GM12873 (cell line): ENCODE measurements at regions not wholly inside any gene's neighbourhood (a gene's known extent, or its start where the extent isn't known, plus 50 kb on each side); places are given as distances from the start of the nearest gene placed in this dataset.

Experiments
- CTCF ChIP-seq: IDR thresholded peaks from 2 replicates; pipeline ENCODE4 v1.5.1; 2012; ENCODE audit warnings: low read depth, mild to moderate bottlenecking, moderate library complexity, low read length, control low read depth; ENCODE audit not compliant: insufficient read depth; ENCODE audit errors: missing control alignments

GRCh38 chr6:56802584-56802983 is 152.3 kb upstream of the BEND6 start:
- TF ChIP-seq CTCF: no peak

GRCh38 chr6:56799989-56800388 is 154.9 kb upstream of the BEND6 start:
- no peak for TF ChIP-seq CTCF

- no peak for TF ChIP-seq CTCF
These were observed 155.5 kb upstream of the DST start for GRCh38 chr6:56798163-56798562.

- TF ChIP-seq CTCF: no peak
These were observed 153.5 kb upstream of the DST start for GRCh38 chr6:56796196-56796532.

GRCh38 chr6:56795466-56796195 is 152.9 kb upstream of the DST start:
- no peak for TF ChIP-seq CTCF

GRCh38 chr6:56794421-56794820 is 151.7 kb upstream of the DST start:
- no peak for TF ChIP-seq CTCF

GRCh38 chr6:56793938-56794337 is 151.2 kb upstream of the DST start:
- TF ChIP-seq CTCF: no peak
